GM12872 (cell line): ENCODE measurements at regions not wholly inside any gene's neighbourhood (a gene's known extent, or its start where the extent isn't known, plus 50 kb on each side); places are given as distances from the start of the nearest gene placed in this dataset.

Experiments
- TF ChIP-seq, protein P1 (sequence below): IDR thresholded peaks from 3 replicates; pipeline ENCODE4 v1.5.1; 2011; ENCODE audit warnings: low read depth, mild to moderate bottlenecking, low read length, moderate library complexity; ENCODE audit not compliant: insufficient read depth

DNA sequence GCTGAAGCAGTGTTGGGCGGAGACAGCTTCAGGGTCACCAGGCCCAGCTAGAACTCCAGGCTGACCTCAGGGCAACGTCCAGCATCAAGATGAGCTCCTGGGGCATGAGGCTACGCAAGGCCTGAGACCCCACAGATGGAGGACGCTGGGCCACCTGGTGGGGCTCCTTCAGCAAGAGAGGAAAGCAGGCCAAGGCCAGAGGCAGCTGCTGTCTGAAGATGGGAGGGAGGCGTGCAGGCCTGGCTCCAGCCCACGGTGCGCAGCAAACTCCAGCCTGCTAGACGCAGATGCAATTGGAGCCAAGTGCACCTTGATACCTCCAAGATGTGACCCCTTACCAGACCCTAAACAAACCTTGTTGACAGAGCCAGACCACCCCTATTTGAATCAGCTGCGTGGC is 220.9 kb upstream of the RREB1 start:
- TF ChIP-seq, protein P1, sequence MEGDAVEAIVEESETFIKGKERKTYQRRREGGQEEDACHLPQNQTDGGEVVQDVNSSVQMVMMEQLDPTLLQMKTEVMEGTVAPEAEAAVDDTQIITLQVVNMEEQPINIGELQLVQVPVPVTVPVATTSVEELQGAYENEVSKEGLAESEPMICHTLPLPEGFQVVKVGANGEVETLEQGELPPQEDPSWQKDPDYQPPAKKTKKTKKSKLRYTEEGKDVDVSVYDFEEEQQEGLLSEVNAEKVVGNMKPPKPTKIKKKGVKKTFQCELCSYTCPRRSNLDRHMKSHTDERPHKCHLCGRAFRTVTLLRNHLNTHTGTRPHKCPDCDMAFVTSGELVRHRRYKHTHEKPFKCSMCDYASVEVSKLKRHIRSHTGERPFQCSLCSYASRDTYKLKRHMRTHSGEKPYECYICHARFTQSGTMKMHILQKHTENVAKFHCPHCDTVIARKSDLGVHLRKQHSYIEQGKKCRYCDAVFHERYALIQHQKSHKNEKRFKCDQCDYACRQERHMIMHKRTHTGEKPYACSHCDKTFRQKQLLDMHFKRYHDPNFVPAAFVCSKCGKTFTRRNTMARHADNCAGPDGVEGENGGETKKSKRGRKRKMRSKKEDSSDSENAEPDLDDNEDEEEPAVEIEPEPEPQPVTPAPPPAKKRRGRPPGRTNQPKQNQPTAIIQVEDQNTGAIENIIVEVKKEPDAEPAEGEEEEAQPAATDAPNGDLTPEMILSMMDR, result no peak

DNA sequence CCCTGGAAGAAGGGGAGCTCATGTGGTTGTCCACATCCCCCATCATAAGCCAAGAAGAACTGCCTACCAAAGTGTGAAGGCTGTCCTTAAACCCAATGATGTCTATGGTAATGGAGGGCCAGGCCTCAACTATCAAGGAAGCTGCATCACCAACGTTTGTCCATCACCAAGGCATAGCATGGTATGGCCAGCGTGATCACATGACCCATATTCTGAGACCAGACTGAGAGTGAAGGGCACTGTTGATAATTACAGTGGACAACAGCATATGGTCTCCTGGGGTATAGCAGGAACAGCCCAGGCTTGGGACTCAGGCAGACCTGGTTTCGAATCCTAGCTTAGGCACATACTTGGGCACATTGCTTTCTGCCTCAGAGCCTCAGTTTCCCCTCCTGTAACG is 218.2 kb upstream of the RREB1 start:
- TF ChIP-seq, protein P1, result no peak

DNA sequence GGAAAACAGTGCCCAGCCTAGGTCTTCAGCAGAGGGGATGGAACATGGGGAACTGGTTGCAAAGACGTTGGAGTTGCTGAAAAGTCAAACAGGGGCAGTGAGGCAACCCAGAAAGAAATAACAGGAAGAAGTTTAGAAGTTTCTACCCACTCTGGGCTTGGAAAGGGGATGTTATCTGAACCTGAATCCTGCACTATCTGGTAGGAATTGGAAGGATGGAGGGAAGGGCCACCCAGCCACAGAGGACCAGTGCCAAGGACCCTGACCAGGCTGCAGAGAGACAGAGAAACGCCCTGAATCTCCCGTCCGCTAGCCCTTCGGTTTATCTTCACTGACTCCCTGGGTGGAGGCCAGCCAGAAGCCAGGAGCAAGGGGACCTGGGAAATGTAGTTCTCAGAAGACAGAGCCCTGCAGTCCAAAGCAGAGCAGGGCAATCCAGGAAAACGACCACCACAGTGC is 217.3 kb upstream of the RREB1 start:
- TF ChIP-seq, protein P1, result no peak

DNA sequence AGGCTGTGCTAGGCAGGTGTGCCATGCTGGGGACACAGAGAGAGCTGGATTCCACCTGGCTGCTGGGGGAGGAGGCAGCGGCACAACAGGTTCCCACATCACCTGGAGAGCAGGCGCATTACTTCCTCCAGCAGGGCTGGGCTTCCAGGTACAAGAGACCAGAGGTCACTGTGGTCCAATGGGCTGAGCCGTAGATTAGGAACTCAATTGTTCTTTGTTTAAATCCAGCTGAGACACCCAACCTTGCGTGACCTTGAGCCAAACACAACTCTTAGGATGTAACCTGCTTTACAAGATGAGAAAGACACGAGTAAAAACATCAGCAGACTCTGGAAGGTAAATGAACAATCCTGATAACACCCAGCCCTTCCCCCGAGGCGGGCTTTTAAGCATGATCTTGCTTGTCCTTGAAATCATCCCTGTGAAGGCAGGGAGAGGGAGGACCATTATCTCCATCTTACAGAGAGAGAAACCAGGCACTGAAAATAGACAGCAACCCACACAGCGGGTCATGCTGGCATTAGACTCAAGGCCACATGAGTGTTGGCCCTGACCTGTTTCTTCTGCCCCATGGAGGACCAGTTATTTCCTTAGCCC is 216.5 kb upstream of the RREB1 start:
- TF ChIP-seq, protein P1, result no peak

DNA sequence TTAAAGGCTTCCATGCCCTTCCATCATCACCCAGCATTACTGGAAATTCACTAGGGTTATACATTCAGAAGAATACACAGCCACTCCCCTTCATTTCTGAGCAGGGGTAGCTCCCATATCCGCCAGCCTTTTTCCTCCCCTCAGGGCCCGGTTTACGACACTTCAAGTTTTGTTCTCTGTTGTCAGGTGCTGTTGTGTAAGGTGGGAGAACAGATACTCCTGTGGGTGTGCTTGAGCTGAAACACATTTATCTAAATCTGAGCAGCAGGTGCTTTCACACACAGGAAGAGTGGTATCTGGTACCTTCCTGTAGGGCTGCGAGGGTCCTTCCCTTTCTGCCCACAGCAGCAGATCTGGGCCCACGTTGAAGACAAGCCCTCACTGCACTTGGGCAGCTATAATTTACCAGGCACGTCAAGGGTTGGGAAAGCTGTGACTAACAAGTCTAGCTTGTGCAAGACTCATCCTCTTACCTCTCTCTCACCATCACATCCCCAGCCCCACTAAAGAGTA is 215.8 kb upstream of the RREB1 start:
- TF ChIP-seq, protein P1, result no peak

DNA sequence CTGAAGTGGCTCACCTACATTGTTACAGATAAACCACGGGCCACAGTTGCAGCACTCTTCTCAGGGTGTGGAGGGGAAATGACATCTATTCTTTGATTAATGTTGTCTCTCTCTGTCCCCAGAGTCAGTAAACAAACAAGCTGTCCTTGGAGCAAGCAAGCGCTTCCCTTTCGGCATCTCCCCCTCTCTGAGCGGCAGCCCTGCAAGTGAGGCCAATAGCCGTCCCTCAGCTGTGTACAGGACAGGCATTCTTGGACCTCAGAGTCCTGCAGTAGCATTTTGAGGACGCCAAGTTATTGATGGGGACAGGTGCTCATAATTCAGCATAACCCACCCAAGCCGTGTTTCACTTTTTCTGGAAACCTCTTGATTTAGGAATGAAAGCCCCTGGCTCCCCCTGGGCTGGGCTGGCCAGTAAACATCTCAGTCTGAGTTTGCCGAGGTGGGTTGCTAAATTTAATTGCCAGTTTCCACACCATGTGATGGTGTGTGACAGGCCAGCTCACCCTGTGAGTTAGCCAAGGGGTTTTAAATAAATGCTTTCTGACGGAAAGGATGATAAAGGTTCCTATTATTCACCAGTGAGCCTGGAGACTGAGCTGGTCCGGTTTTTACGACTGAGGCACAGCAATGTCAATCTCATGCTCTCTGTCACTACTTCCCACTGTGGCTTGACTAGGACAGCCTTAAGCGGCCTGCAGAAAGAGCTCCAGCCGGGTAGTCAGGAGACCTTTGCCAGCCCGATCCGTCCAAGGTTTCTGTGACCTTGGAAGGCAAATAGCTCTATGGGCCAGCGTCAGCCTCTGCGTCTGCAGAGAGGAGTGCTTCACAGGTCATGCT is 214.8 kb upstream of the RREB1 start:
- TF ChIP-seq, protein P1, result no peak

DNA sequence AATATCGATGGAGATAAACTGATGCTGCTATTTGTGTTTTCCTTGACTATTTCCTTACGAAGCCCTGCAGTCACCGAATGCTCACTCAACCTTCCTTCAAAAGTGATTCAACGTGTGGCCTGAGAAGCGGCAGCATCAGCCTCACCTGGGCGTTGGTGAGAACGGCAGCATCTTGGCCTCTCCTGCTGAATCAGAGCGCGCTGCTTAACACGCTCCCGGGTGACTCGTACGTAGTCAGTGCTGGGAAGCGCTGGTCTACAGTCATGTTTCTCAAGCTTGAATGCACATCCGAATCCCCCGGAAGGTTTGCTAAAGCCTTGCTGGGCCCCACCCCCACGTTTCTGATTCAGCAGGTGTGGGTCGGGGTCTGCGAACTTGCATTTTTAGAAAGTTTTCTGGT is 214.1 kb upstream of the RREB1 start:
- TF ChIP-seq, protein P1, result no peak
